ENCODE measurements at regions not wholly inside any gene's neighbourhood (a gene's known extent, or its start where the extent isn't known, plus 50 kb on each side); places are given as distances from the start of the nearest gene placed in this dataset.

DNA sequence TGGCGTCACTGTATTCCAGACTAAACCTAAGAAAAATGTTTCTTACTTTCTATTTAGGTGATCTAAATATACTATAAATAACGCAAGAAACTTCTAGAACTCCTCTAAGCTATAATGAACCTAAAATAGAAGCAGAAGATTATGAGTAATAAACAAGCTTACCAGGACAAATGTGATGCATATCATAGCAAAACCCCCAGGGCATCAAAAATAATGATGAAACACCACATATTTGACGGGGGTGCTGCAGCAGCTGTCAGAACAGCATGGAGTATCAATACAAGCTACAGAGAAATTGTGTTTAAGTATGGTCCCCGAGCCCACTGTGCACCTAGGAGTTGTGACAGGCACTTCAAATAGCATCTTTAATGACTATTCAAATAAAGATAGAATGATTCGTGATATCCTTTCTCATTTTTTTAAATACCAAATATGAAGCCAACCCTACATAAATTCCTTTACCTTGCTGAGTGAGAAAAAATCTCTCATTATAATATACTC is 337.3 kb downstream of the CENPC start:
- no peak for TF ChIP-seq EZH2 (IDR thresholded peaks at IDR 0.05; ENCODE audit: low read length, missing control alignments)
- TF ChIP-seq, protein P1, sequence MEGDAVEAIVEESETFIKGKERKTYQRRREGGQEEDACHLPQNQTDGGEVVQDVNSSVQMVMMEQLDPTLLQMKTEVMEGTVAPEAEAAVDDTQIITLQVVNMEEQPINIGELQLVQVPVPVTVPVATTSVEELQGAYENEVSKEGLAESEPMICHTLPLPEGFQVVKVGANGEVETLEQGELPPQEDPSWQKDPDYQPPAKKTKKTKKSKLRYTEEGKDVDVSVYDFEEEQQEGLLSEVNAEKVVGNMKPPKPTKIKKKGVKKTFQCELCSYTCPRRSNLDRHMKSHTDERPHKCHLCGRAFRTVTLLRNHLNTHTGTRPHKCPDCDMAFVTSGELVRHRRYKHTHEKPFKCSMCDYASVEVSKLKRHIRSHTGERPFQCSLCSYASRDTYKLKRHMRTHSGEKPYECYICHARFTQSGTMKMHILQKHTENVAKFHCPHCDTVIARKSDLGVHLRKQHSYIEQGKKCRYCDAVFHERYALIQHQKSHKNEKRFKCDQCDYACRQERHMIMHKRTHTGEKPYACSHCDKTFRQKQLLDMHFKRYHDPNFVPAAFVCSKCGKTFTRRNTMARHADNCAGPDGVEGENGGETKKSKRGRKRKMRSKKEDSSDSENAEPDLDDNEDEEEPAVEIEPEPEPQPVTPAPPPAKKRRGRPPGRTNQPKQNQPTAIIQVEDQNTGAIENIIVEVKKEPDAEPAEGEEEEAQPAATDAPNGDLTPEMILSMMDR (conservative IDR thresholded peaks at IDR 0.05 in 1 of 2, IDR thresholded peaks at IDR 0.05 in 1 of 2; ENCODE audit: low read depth in 1 of 2, low read length in 2 of 2) = no peak
